ENCODE measurements at regions not wholly inside any gene's neighbourhood (a gene's known extent, or its start where the extent isn't known, plus 50 kb on each side); places are given as distances from the start of the nearest gene placed in this dataset.

- Histone ChIP-seq H3K36me3 (replicated peaks in 1 of 2; ENCODE audit: control insufficient read depth in 1 of 2, insufficient read depth in 2 of 2, low read length in 1 of 2) (no peaks in the 10 kb centered on the region), H3K9me2 (no peaks in the 10 kb centered on the region), H3K79me2 (ENCODE audit: insufficient read depth) (no peaks in the 10 kb centered on the region), H3K4me1 (ENCODE audit: control insufficient read depth in 1 of 2, insufficient read depth in 2 of 2, low read depth in 1 of 2, low read length in 1 of 2) (no peaks in the 10 kb centered on the region), H3K9me3 (no peaks in the 10 kb centered on the region), H4K20me1 (ENCODE audit: insufficient read depth) (no peaks in the 10 kb centered on the region), H3K27ac (ENCODE audit: low read depth in 2 of 2, low read length in 1 of 2) (no peak overlapping the region), H3K4me3 (ENCODE audit: low read depth in 2 of 2, low read length in 1 of 2) (no peak overlapping the region), H3K9ac (no peak overlapping the region), H3K4me2 (no peak overlapping the region), H3K27me3 (ENCODE audit: insufficient read depth) (no peaks in the 10 kb centered on the region), H2AFZ (ENCODE audit: low read depth) (no peak overlapping the region), H3F3A (replicated peaks; ENCODE audit: insufficient read depth) (no peaks in the 10 kb centered on the region)
- DNase-seq, result no peak
- ChIA-PET POLR2A (no interaction called here), CTCF (no interaction called here)
- TF ChIP-seq PBX3 (IDR thresholded peaks at IDR 0.05), result no peak
- TF ChIP-seq EZH2phosphoT487 (IDR thresholded peaks at IDR 0.05; ENCODE audit: borderline replicate concordance, low read depth), result no peak
- TF ChIP-seq GATA2 (CRISPR knock-in tag; IDR thresholded peaks at IDR 0.05), result no peak
- TF ChIP-seq FOSL2 (IDR thresholded peaks at IDR 0.05; ENCODE audit: borderline replicate concordance, low read depth), result no peak
- no peak for TF ChIP-seq CHD2 (IDR thresholded peaks at IDR 0.05; ENCODE audit: low read length, partially characterized antibody)
- TF ChIP-seq NRF1 (IDR thresholded peaks at IDR 0.05; ENCODE audit: low read depth, low read length), result no peak
- no peak for TF ChIP-seq GABPA (IDR thresholded peaks at IDR 0.05; ENCODE audit: low read depth)
- TF ChIP-seq REST (IDR thresholded peaks at IDR 0.05; ENCODE audit: low read depth, low read length), result no peak
- no peak for TF ChIP-seq POLR2AphosphoS5 (IDR thresholded peaks at IDR 0.05; ENCODE audit: low read depth, low read length)
- TF ChIP-seq RXRA (IDR thresholded peaks at IDR 0.05; ENCODE audit: borderline replicate concordance, low read depth), result no peak
- TF ChIP-seq MAX (IDR thresholded peaks at IDR 0.05; ENCODE audit: low read depth), result no peak
- no peak for TF ChIP-seq NFIC (IDR thresholded peaks at IDR 0.05; ENCODE audit: borderline replicate concordance)
- no peak for TF ChIP-seq FOXM1 (IDR thresholded peaks at IDR 0.05; ENCODE audit: low read depth)
- no peak for TF ChIP-seq JUND (IDR thresholded peaks at IDR 0.05)
- TF ChIP-seq, protein P1, sequence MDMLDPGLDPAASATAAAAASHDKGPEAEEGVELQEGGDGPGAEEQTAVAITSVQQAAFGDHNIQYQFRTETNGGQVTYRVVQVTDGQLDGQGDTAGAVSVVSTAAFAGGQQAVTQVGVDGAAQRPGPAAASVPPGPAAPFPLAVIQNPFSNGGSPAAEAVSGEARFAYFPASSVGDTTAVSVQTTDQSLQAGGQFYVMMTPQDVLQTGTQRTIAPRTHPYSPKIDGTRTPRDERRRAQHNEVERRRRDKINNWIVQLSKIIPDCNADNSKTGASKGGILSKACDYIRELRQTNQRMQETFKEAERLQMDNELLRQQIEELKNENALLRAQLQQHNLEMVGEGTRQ (IDR thresholded peaks at IDR 0.05; ENCODE audit: borderline replicate concordance, low read depth, low read length), result no peak
- no peak for TF ChIP-seq FOXJ3 (CRISPR knock-in tag; IDR thresholded peaks at IDR 0.05)
- no peak for TF ChIP-seq YY1 (IDR thresholded peaks at IDR 0.05; ENCODE audit: low read depth)
- TF ChIP-seq, protein P2, sequence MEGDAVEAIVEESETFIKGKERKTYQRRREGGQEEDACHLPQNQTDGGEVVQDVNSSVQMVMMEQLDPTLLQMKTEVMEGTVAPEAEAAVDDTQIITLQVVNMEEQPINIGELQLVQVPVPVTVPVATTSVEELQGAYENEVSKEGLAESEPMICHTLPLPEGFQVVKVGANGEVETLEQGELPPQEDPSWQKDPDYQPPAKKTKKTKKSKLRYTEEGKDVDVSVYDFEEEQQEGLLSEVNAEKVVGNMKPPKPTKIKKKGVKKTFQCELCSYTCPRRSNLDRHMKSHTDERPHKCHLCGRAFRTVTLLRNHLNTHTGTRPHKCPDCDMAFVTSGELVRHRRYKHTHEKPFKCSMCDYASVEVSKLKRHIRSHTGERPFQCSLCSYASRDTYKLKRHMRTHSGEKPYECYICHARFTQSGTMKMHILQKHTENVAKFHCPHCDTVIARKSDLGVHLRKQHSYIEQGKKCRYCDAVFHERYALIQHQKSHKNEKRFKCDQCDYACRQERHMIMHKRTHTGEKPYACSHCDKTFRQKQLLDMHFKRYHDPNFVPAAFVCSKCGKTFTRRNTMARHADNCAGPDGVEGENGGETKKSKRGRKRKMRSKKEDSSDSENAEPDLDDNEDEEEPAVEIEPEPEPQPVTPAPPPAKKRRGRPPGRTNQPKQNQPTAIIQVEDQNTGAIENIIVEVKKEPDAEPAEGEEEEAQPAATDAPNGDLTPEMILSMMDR (IDR thresholded peaks at IDR 0.05), result no peak
- no peak for TF ChIP-seq USF1 (IDR thresholded peaks at IDR 0.05; ENCODE audit: borderline replicate concordance, low read depth)
Observed at GRCh38 chr13:97702614-97703013, 250.9 kb upstream of the IPO5 start.
